IMR-90 (cell line): ENCODE measurements at regions not wholly inside any gene's neighbourhood (a gene's known extent, or its start where the extent isn't known, plus 50 kb on each side); places are given as distances from the start of the nearest gene placed in this dataset.

Source experiments
- ATAC-seq: fragments of 200-7000 bp; cut with Tn5 transposase; 2 replicates; pipeline ENCODE4 v1.9.1; 2020; ENCODE audit warnings: low read depth, mild to moderate bottlenecking, moderate library complexity
- BruUV-seq: library from RNA; stranded (reverse); fragments of 400-500 nt; replicated peaks from 2 replicates; lab custom pipeline; 2021; lab: Mats Ljungman, UMichigan
- CTCF ChIA-PET: fragments of 300-600 bp; formaldehyde crosslinking; extraction: SDS; loops from one replicate; lab custom pipeline; 2021; ENCODE audit warnings: antibody characterized with exemption; lab: Yijun Ruan, JAX
- POLR2A ChIA-PET: fragments of 300-600 bp; sonication (Branson Sonifier 250); formaldehyde crosslinking; loops from one replicate; lab custom pipeline; 2022; ENCODE audit warnings: antibody characterized with exemption; ENCODE audit not compliant: unreplicated experiment; lab: Charles Lee
- DNase-seq: peaks from one replicate; pipeline ENCODE4 v3.0.0; 2013
- H2AFZ ChIP-seq: replicated peaks from 2 replicates; pipeline ENCODE3; 2013; ENCODE audit warnings: low read length, mild to moderate bottlenecking; ENCODE audit not compliant: poor library complexity
- H2AK5ac ChIP-seq: 2 replicates; pipeline ENCODE4 v1.6.1; 2013; ENCODE audit warnings: low read depth, low read length, inconsistent platforms
- H2AK9ac ChIP-seq: replicated peaks from 2 replicates; pipeline ENCODE3; 2013; ENCODE audit warnings: mild to moderate bottlenecking, low read depth, low read length, moderate library complexity; ENCODE audit not compliant: poor library complexity
- H2BK120ac ChIP-seq: 2 replicates; pipeline ENCODE4 v1.6.1; 2013; ENCODE audit warnings: low read depth, low read length, inconsistent platforms
- H2BK15ac ChIP-seq: 3 replicates; pipeline ENCODE4 v1.6.1; 2013; ENCODE audit warnings: low read depth, low read length, inconsistent platforms
- H2BK20ac ChIP-seq: 2 replicates; pipeline ENCODE4 v1.6.1; 2013; ENCODE audit warnings: low read depth, mild to moderate bottlenecking, inconsistent platforms, low read length, moderate library complexity
- H2BK5ac ChIP-seq: 2 replicates; pipeline ENCODE4 v1.6.1; 2013; ENCODE audit warnings: mild to moderate bottlenecking, low read depth, low read length, inconsistent platforms; ENCODE audit not compliant: poor library complexity, severe bottlenecking
- H3K14ac ChIP-seq: replicated peaks from 2 replicates; pipeline ENCODE4 v1.6.1; 2013; ENCODE audit warnings: low read depth, low read length, inconsistent platforms
- H3K18ac ChIP-seq: 2 replicates; pipeline ENCODE4 v1.6.1; 2013; ENCODE audit warnings: low read depth, low read length, control low read depth
- H3K23ac ChIP-seq: 2 replicates; pipeline ENCODE4 v1.6.1; 2013; ENCODE audit warnings: low read depth, low read length, inconsistent platforms
- H3K27ac ChIP-seq: 2 replicates; pipeline ENCODE4 v1.5.1; 2013; ENCODE audit warnings: mild to moderate bottlenecking, control low read depth, low read length; ENCODE audit not compliant: insufficient read depth
- H3K27me3 ChIP-seq: 2 replicates; pipeline ENCODE4 v1.6.1; 2013; ENCODE audit warnings: low read length; ENCODE audit not compliant: control insufficient read depth, insufficient read depth
- H3K36me3 ChIP-seq: 2 replicates; pipeline ENCODE4 v1.6.1; 2013; ENCODE audit warnings: low read length, mixed read lengths; ENCODE audit not compliant: control insufficient read depth, insufficient read depth
- H3K4ac ChIP-seq: 2 replicates; pipeline ENCODE4 v1.6.1; 2013; ENCODE audit warnings: low read depth, low read length, inconsistent platforms
- H3K4me1 ChIP-seq: 2 replicates; pipeline ENCODE4 v1.6.1; 2013; ENCODE audit warnings: low read length, mixed read lengths; ENCODE audit not compliant: control insufficient read depth, insufficient read depth
- H3K4me2 ChIP-seq: 2 replicates; pipeline ENCODE4 v1.6.1; 2013; ENCODE audit warnings: low read depth, mild to moderate bottlenecking, control low read depth, low read length, moderate library complexity
- H3K4me3 ChIP-seq: 2 replicates; pipeline ENCODE4 v1.5.1; 2013; ENCODE audit warnings: low read depth, mild to moderate bottlenecking, control low read depth, low read length, moderate library complexity; ENCODE audit not compliant: insufficient read depth
- H3K56ac ChIP-seq: 2 replicates; pipeline ENCODE4 v1.6.1; 2013; ENCODE audit warnings: low read length, inconsistent platforms; ENCODE audit not compliant: insufficient read depth; ENCODE audit errors: extremely low read depth
- H3K79me1 ChIP-seq, 2 experiments: 2 replicates each; pipeline ENCODE4 v1.6.1; 2013; ENCODE audit warnings: low read length in 2 of 2, inconsistent platforms in 1 of 2, low read depth in 1 of 2
- H3K9ac ChIP-seq: 2 replicates; pipeline ENCODE4 v1.6.1; 2013; ENCODE audit warnings: low read depth, low read length, control low read depth
- H3K9me1 ChIP-seq: 2 replicates; pipeline ENCODE4 v1.6.1; 2013; ENCODE audit warnings: low read length, inconsistent platforms; ENCODE audit not compliant: insufficient read depth
- H3K9me3 ChIP-seq: 2 replicates; pipeline ENCODE4 v1.6.1; 2013; ENCODE audit warnings: low read length; ENCODE audit not compliant: control insufficient read depth, insufficient read depth
- H4K20me1 ChIP-seq: 2 replicates; pipeline ENCODE4 v1.6.1; 2013; ENCODE audit warnings: low read length, inconsistent platforms; ENCODE audit not compliant: insufficient read depth
- H4K5ac ChIP-seq: 2 replicates; pipeline ENCODE4 v1.6.1; 2013; ENCODE audit warnings: mild to moderate bottlenecking, low read depth, low read length, control low read depth
- H4K8ac ChIP-seq, 2 experiments: 2 replicates each; pipeline ENCODE4 v1.6.1; 2013; ENCODE audit warnings: low read depth in 2 of 2, low read length in 2 of 2, control low read depth in 1 of 2, inconsistent platforms in 1 of 2
- H4K91ac ChIP-seq: 2 replicates; pipeline ENCODE4 v1.6.1; 2013; ENCODE audit warnings: low read depth, low read length, inconsistent platforms; ENCODE audit not compliant: insufficient read depth
- BHLHE40 ChIP-seq: fragments of 150-350 bp; IDR thresholded peaks from 2 replicates; pipeline ENCODE4 v1.6.1; 2016; ENCODE audit warnings: mild to moderate bottlenecking, low read depth, low read length
- CEBPB ChIP-seq: IDR thresholded peaks from 2 replicates; pipeline ENCODE4 v1.6.1; 2012; ENCODE audit warnings: low read depth, low read length, improper control_type of control experiment
- CHD1 ChIP-seq: IDR thresholded peaks from 2 replicates; pipeline ENCODE4 v1.6.1; 2012; ENCODE audit warnings: low read depth, low read length, improper control_type of control experiment
- CTCF ChIP-seq: conservative IDR thresholded peaks from 2 replicates; pipeline ENCODE4 v1.5.1; 2012; ENCODE audit warnings: mild to moderate bottlenecking, low read depth, low read length, improper control_type of control experiment
- ELK1 ChIP-seq: fragments of 150-350 bp; IDR thresholded peaks from 2 replicates; pipeline ENCODE4 v1.6.1; 2016; ENCODE audit warnings: low read depth, mild to moderate bottlenecking, low read length, moderate library complexity, borderline replicate concordance
- FOS ChIP-seq: fragments of 150-350 bp; IDR thresholded peaks from 2 replicates; pipeline ENCODE4 v1.6.1; 2016; ENCODE audit warnings: low read depth, low read length
- MAFK ChIP-seq: IDR thresholded peaks from 2 replicates; pipeline ENCODE4 v1.6.1; 2012; ENCODE audit warnings: low read depth, low read length, improper control_type of control experiment
- MAZ ChIP-seq: IDR thresholded peaks from 2 replicates; pipeline ENCODE4 v1.6.1; 2012; ENCODE audit warnings: low read depth, mild to moderate bottlenecking, low read length, improper control_type of control experiment, moderate library complexity, borderline replicate concordance
- MXI1 ChIP-seq: IDR thresholded peaks from 2 replicates; pipeline ENCODE4 v1.6.1; 2012; ENCODE audit warnings: low read depth, mild to moderate bottlenecking, low read length, moderate library complexity, borderline replicate concordance
- NFE2L2 ChIP-seq: fragments of 150-350 bp; IDR thresholded peaks from 2 replicates; pipeline ENCODE4 v1.6.1; 2016; ENCODE audit warnings: low read depth, mild to moderate bottlenecking, low read length
- POLR2A ChIP-seq: IDR thresholded peaks from 2 replicates; pipeline ENCODE4 v1.6.1; 2012; ENCODE audit warnings: mild to moderate bottlenecking, low read depth, low read length
- RAD21 ChIP-seq: IDR thresholded peaks from 2 replicates; pipeline ENCODE4 v1.6.1; 2012; ENCODE audit warnings: low read length, improper control_type of control experiment
- RCOR1 ChIP-seq: IDR thresholded peaks from 2 replicates; pipeline ENCODE4 v1.6.1; 2012; ENCODE audit warnings: mild to moderate bottlenecking, low read length, improper control_type of control experiment; ENCODE audit not compliant: insufficient replicate concordance
- RFX5 ChIP-seq: IDR thresholded peaks from 2 replicates; pipeline ENCODE4 v1.8.0; 2012; ENCODE audit warnings: low read depth, mild to moderate bottlenecking, low read length, moderate library complexity
- SMC3 ChIP-seq: fragments of 150-350 bp; IDR thresholded peaks from 2 replicates; pipeline ENCODE4 v1.6.1; 2016; ENCODE audit warnings: low read depth, mild to moderate bottlenecking, antibody characterized with exemption, low read length, moderate library complexity
- USF2 ChIP-seq: fragments of 150-350 bp; IDR thresholded peaks from 2 replicates; pipeline ENCODE4 v1.6.1; 2017; ENCODE audit warnings: mild to moderate bottlenecking, antibody characterized with exemption, low read length, low read depth
- WGBS, 2 experiments: methylation state at CpG; one replicate each; pipeline versions ENCODE4 v1.1.5 to v1.1.7; 2013; ENCODE audit warnings: missing lambda C conversion rate in 2 of 2; ENCODE audit not compliant: insufficient read length in 1 of 2; ENCODE audit errors: extremely low coverage in 2 of 2; 5-methylcytosine and 5-hydroxymethylcytosine counted together
- dilution Hi-C: fragments of 300-500 bp; cut with HindIII; formaldehyde crosslinking; loops from one replicate; pipeline ENCODE4 v1.14.3; 2018; ENCODE audit warnings: low sequenced_read_pairs; ENCODE audit not compliant: unreplicated experiment
- in situ Hi-C: fragments of 300-500 bp; cut with MboI; formaldehyde crosslinking; loops from 3 replicates; pipeline ENCODE4 v1.14.3; 2019; ENCODE audit warnings: low sequenced_read_pairs, inconsistent platforms, mixed read lengths
- intact Hi-C: fragments of 100-400 bp; cut with micrococcal nuclease; formaldehyde crosslinking; loops from 2 replicates; pipeline ENCODE4 v1.10.0; 2022

GRCh38 chr20:40427026-40427425 lies 262.0 kb downstream of the MAFB start:
- Histone ChIP-seq H2BK20ac (no peak overlapping the region), H3K4ac (no peak overlapping the region), H3K9me3 (no peaks in the 10 kb centered on the region), H3K27ac (no peak overlapping the region), H2AK5ac (no peak overlapping the region), H3K4me2 (no peak overlapping the region), H3K23ac (no peak overlapping the region), H4K5ac (no peak overlapping the region), H3K14ac (no peak overlapping the region), H2AK9ac (no peak overlapping the region), H3K9ac (no peak overlapping the region), H4K8ac (no peak overlapping the region), H3K18ac (no peak overlapping the region), H2BK120ac (no peak overlapping the region), H3K56ac (no peak overlapping the region), H2BK15ac (no peak overlapping the region), H3K36me3 (no peaks in the 10 kb centered on the region), H4K20me1 (no peaks in the 10 kb centered on the region), H3K27me3 (no peaks in the 10 kb centered on the region), H3K9me1 (no peaks in the 10 kb centered on the region), H3K4me3 (no peak overlapping the region), H3K4me1 (no peaks in the 10 kb centered on the region), H4K91ac (no peak overlapping the region), H2BK5ac (no peak overlapping the region), H2AFZ (no peak overlapping the region), H3K79me1 (no peaks in the 10 kb centered on the region)
- DNase-seq (no peak), ATAC-seq (no peak)
- dilution Hi-C loops: no loop called here
- intact Hi-C loops: no loop called here
- in situ Hi-C loops: no loop called here
- CTCF ChIA-PET: no interaction called here
- no CpG with 5 or more reads among the region's 4 CpGs for WGBS, 2 experiments
- no peak for TF ChIP-seq CHD1
- TF ChIP-seq MAZ: no peak
- no peak for TF ChIP-seq BHLHE40
- no peak for TF ChIP-seq MXI1
- TF ChIP-seq USF2: no peak
- no peak for TF ChIP-seq RAD21
- TF ChIP-seq FOS: no peak
- no peak for TF ChIP-seq ELK1
- TF ChIP-seq POLR2A: no peak
- TF ChIP-seq CEBPB: no peak
- TF ChIP-seq MAFK: no peak
- TF ChIP-seq RFX5: no peak
- TF ChIP-seq NFE2L2: no peak
- TF ChIP-seq SMC3: no peak
- TF ChIP-seq RCOR1: no peak
- no peak for TF ChIP-seq CTCF
- POLR2A ChIA-PET: no interaction called here
- BruUV-seq: no TSS peak
